GM23338 (cell line): ENCODE measurements at regions not wholly inside any gene's neighbourhood (a gene's known extent, or its start where the extent isn't known, plus 50 kb on each side); places are given as distances from the start of the nearest gene placed in this dataset.

Source experiments
- CREB1 ChIP-seq: fragments of 250-450 bp; sonication (Bioruptor Pico); IDR thresholded peaks from 2 replicates; pipeline ENCODE4 v1.5.0; 2020; ENCODE audit warnings: low read depth, mild to moderate bottlenecking, moderate library complexity
- CTCF ChIP-seq, 2 experiments: fragments of 200-600 bp in 1 of 2; sonication (generic) in 1 of 2; conservative IDR thresholded peaks; 2 replicates each; pipeline versions ENCODE4 v1.5.1 to v1.6.1; 2016 to 2017; ENCODE audit warnings: antibody characterized with exemption in 2 of 2, low read depth in 2 of 2, mild to moderate bottlenecking in 2 of 2, moderate library complexity in 1 of 2
- EZH2 ChIP-seq: fragments of 200-600 bp; sonication (generic); IDR thresholded peaks from one replicate; pipeline ENCODE4 v1.8.0; 2017; ENCODE audit warnings: antibody characterized with exemption, mild to moderate bottlenecking, low read depth; ENCODE audit not compliant: unreplicated experiment
- EZH2phosphoT487 ChIP-seq: fragments of 200-600 bp; sonication (generic); IDR thresholded peaks from one replicate; pipeline ENCODE4 v1.8.1; 2018; ENCODE audit warnings: antibody characterized with exemption; ENCODE audit not compliant: unreplicated experiment
- JUNB ChIP-seq: IDR thresholded peaks from one replicate; pipeline ENCODE4 v1.6.1; 2016; ENCODE audit warnings: antibody characterized with exemption; ENCODE audit not compliant: unreplicated experiment
- NANOG ChIP-seq: IDR thresholded peaks from 2 replicates; pipeline ENCODE4 v1.6.1; 2016; ENCODE audit warnings: antibody characterized with exemption, borderline replicate concordance
- POLR2AphosphoS5 ChIP-seq: IDR thresholded peaks from 2 replicates; pipeline ENCODE4 v1.6.1; 2016; ENCODE audit warnings: antibody characterized with exemption, low read depth
- REST ChIP-seq: IDR thresholded peaks from one replicate; pipeline ENCODE4 v1.6.1; 2018; ENCODE audit warnings: antibody characterized with exemption; ENCODE audit not compliant: unreplicated experiment
- STAT1 ChIP-seq: IDR thresholded peaks from one replicate; pipeline ENCODE4 v1.6.1; 2016; ENCODE audit warnings: antibody characterized with exemption; ENCODE audit not compliant: unreplicated experiment
- ZNF114 ChIP-seq: fragments of 250-450 bp; sonication (Bioruptor Pico); IDR thresholded peaks from 2 replicates; pipeline ENCODE4 v1.5.0; 2020; ENCODE audit warnings: mild to moderate bottlenecking, moderate library complexity
- ZNF331 ChIP-seq: fragments of 250-450 bp; sonication (Bioruptor Pico); IDR thresholded peaks from 2 replicates; pipeline ENCODE4 v1.5.0; 2020; ENCODE audit warnings: low read depth, mild to moderate bottlenecking, moderate library complexity
- ZNF462 ChIP-seq: fragments of 250-450 bp; sonication (Bioruptor Pico); IDR thresholded peaks from 2 replicates; pipeline ENCODE4 v1.5.0; 2020; ENCODE audit warnings: mild to moderate bottlenecking, moderate library complexity
- TF ChIP-seq, protein P1 (sequence below): IDR thresholded peaks from 2 replicates; pipeline ENCODE4 v1.6.1; 2016; ENCODE audit warnings: antibody characterized with exemption

GRCh38 chr22:27404441-27404840, 397.1 kb downstream of the MN1 start:
- no peak for TF ChIP-seq CTCF (conservative IDR thresholded peaks at IDR 0.05; ENCODE audit: low read depth in 2 of 2)
- no peak for TF ChIP-seq EZH2
- TF ChIP-seq POLR2AphosphoS5, result no peak
- no peak for TF ChIP-seq EZH2phosphoT487
- TF ChIP-seq STAT1, result no peak
- no peak for TF ChIP-seq REST
- TF ChIP-seq CREB1 (CRISPR knock-in tag), result no peak
- TF ChIP-seq JUNB, result no peak
- TF ChIP-seq ZNF114 (CRISPR knock-in tag), result no peak
- TF ChIP-seq, protein P1, sequence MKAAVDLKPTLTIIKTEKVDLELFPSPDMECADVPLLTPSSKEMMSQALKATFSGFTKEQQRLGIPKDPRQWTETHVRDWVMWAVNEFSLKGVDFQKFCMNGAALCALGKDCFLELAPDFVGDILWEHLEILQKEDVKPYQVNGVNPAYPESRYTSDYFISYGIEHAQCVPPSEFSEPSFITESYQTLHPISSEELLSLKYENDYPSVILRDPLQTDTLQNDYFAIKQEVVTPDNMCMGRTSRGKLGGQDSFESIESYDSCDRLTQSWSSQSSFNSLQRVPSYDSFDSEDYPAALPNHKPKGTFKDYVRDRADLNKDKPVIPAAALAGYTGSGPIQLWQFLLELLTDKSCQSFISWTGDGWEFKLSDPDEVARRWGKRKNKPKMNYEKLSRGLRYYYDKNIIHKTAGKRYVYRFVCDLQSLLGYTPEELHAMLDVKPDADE, result no peak
- TF ChIP-seq NANOG, result no peak
- no peak for TF ChIP-seq ZNF331 (CRISPR knock-in tag)
- TF ChIP-seq ZNF462 (CRISPR knock-in tag), result no peak
